GM19397 (cell line): ENCODE measurements at regions not wholly inside any gene's neighbourhood (a gene's known extent, or its start where the extent isn't known, plus 50 kb on each side); places are given as distances from the start of the nearest gene placed in this dataset.
"Not testable (repeated sequence)": the region's sequence is repeated elsewhere in the genome, so short reads cannot be mapped to it uniquely, and the experiment has no call there.

Experiments used
- ATAC-seq: cut with Tn5 transposase; IDR thresholded peaks from one replicate; pipeline ENCODE4 v1.9.1; 2021; ENCODE audit warnings: mild to moderate bottlenecking, moderate library complexity; ENCODE audit not compliant: unreplicated experiment

GRCh38 chr12:34097213-34097612 is 74.9 kb downstream of the ALG10 start:
- no peak for ATAC-seq

GRCh38 chr12:34105392-34105933 is 83.2 kb downstream of the ALG10 start:
- no peak for ATAC-seq

GRCh38 chr12:34106172-34106571 is 83.9 kb downstream of the ALG10 start:
- ATAC-seq: no peak

- no peak for ATAC-seq
Observed at GRCh38 chr12:34107016-34107415, 84.7 kb downstream of the ALG10 start.

- no peak for ATAC-seq
Observed at GRCh38 chr12:34107781-34108404, 85.6 kb downstream of the ALG10 start.

GRCh38 chr12:34108405-34108803 is 86.1 kb downstream of the ALG10 start:
- no peak for ATAC-seq

- no peak for ATAC-seq
Observed at GRCh38 chr12:34108967-34109366, 86.7 kb downstream of the ALG10 start.

GRCh38 chr12:34109390-34109789 is 87.1 kb downstream of the ALG10 start:
- ATAC-seq: no peak

GRCh38 chr12:34109909-34110531 is 87.7 kb downstream of the ALG10 start:
- not testable (repeated sequence) for ATAC-seq

GRCh38 chr12:34119366-34119765 is 97.1 kb downstream of the ALG10 start:
- no peak for ATAC-seq

GRCh38 chr12:34121360-34121759 is 99.1 kb downstream of the ALG10 start:
- ATAC-seq: no peak

GRCh38 chr12:34123092-34123491 is 100.8 kb downstream of the ALG10 start:
- ATAC-seq: not testable (repeated sequence)

GRCh38 chr12:34124608-34125007 is 102.3 kb downstream of the ALG10 start:
- ATAC-seq: no peak

- no peak for ATAC-seq
Observed at GRCh38 chr12:34126239-34126641, 103.9 kb downstream of the ALG10 start.

- no peak for ATAC-seq
Observed at GRCh38 chr12:34126805-34127204, 104.5 kb downstream of the ALG10 start.

GRCh38 chr12:34127379-34127778 is 105.1 kb downstream of the ALG10 start:
- not testable (repeated sequence) for ATAC-seq

- ATAC-seq: no peak
Observed at GRCh38 chr12:34142430-34142829, 120.1 kb downstream of the ALG10 start.

GRCh38 chr12:34151019-34151418 is 128.7 kb downstream of the ALG10 start:
- ATAC-seq: no peak

GRCh38 chr12:34163443-34163842 is 141.1 kb downstream of the ALG10 start:
- no peak for ATAC-seq

GRCh38 chr12:34166427-34167060 is 144.2 kb downstream of the ALG10 start:
- no peak for ATAC-seq

GRCh38 chr12:34168507-34168906 is 146.2 kb downstream of the ALG10 start:
- ATAC-seq: not testable (repeated sequence)

- no peak for ATAC-seq
Observed at GRCh38 chr12:34186492-34186891, 164.2 kb downstream of the ALG10 start.
